OCI-LY3 (cell line): ENCODE measurements at regions not wholly inside any gene's neighbourhood (a gene's known extent, or its start where the extent isn't known, plus 50 kb on each side); places are given as distances from the start of the nearest gene placed in this dataset.

Experiments used
- H2AFZ ChIP-seq: fragments of 200-600, 300-600 bp; shearing (Covaris generic); 2 replicates; pipeline ENCODE4 v1.6.0; 2014; ENCODE audit warnings: antibody characterized with exemption, low read depth, low read length
- H3K27ac ChIP-seq: fragments of 200-600, 300-600 bp; sonication (generic); 2 replicates; pipeline ENCODE4 v1.5.1; 2014; ENCODE audit warnings: mild to moderate bottlenecking, low read length, moderate library complexity, mixed read lengths
- H3K27me3 ChIP-seq: fragments of 200-600, 300-600 bp; sonication (generic); 2 replicates; pipeline ENCODE4 v1.6.1; 2014; ENCODE audit warnings: low read depth, low read length, mixed read lengths
- H3K36me3 ChIP-seq: fragments of 200-600, 300-600 bp; sonication (generic); replicated peaks from 2 replicates; pipeline ENCODE3; 2014; ENCODE audit warnings: low read depth, low read length, mixed read lengths
- H3K4me1 ChIP-seq: fragments of 300-600, 200-600 bp; sonication (generic); 2 replicates; pipeline ENCODE4 v1.6.1; 2014; ENCODE audit warnings: low read length, mixed read lengths
- H3K4me2 ChIP-seq: fragments of 200-600, 300-600 bp; sonication (generic); 2 replicates; pipeline ENCODE4 v1.6.1; 2014; ENCODE audit warnings: low read length, mixed read lengths
- H3K4me3 ChIP-seq: fragments of 300-600, 200-600 bp; sonication (generic); 2 replicates; pipeline ENCODE4 v1.5.1; 2014; ENCODE audit warnings: antibody characterized with exemption, mild to moderate bottlenecking, low read length, moderate library complexity
- H3K79me2 ChIP-seq: fragments of 300-600, 200-600 bp; shearing (Covaris generic); 2 replicates; pipeline ENCODE4 v1.6.1; 2014; ENCODE audit warnings: mild to moderate bottlenecking, low read length, mixed read lengths
- H3K9ac ChIP-seq: fragments of 300-600, 200-600 bp; shearing (Covaris generic); 2 replicates; pipeline ENCODE4 v1.6.0; 2014; ENCODE audit warnings: mild to moderate bottlenecking, low read length, moderate library complexity
- H3K9me3 ChIP-seq: fragments of 200-600, 300-600 bp; shearing (Covaris generic); 2 replicates; pipeline ENCODE4 v1.6.1; 2014; ENCODE audit warnings: low read length, mixed read lengths; ENCODE audit not compliant: insufficient read depth
- H4K20me1 ChIP-seq: fragments of 200-600, 300-600 bp; sonication (generic); 2 replicates; pipeline ENCODE4 v1.6.1; 2016; ENCODE audit warnings: low read length, mixed read lengths; ENCODE audit not compliant: insufficient read depth
- EZH2phosphoT487 ChIP-seq: fragments of 200-600 bp; shearing (Covaris generic); IDR thresholded peaks from 2 replicates; pipeline ENCODE4 v1.6.1; 2018; ENCODE audit warnings: antibody characterized with exemption, mixed run types, low read depth
- TF ChIP-seq, protein P1 (sequence below): fragments of 200-600, 300-600 bp; sonication (generic); IDR thresholded peaks from 2 replicates; pipeline ENCODE4 v1.5.1; 2014; ENCODE audit warnings: antibody characterized with exemption, low read length, low read depth

DNA sequence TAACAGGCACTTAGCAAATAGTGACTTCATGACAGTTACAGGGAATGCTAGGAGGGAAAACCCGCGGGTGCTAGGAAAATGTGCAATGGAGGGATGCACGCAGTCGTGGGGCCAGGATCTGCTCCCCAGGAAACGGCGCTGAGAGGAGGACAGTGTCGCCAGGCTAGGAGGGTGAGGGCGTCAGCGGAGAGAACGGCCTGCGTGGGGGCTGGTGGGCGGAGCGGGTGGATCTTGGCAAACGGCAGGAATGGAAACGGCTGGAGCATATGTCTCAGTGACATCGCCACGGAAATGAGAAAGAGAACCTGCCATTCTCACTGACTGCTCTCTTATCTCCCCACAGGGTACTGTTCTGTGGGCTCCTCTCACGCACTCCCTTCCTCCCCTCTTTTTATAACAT is 478.5 kb upstream of the ID2 start:
- no peak for TF ChIP-seq EZH2phosphoT487
- TF ChIP-seq, protein P1, sequence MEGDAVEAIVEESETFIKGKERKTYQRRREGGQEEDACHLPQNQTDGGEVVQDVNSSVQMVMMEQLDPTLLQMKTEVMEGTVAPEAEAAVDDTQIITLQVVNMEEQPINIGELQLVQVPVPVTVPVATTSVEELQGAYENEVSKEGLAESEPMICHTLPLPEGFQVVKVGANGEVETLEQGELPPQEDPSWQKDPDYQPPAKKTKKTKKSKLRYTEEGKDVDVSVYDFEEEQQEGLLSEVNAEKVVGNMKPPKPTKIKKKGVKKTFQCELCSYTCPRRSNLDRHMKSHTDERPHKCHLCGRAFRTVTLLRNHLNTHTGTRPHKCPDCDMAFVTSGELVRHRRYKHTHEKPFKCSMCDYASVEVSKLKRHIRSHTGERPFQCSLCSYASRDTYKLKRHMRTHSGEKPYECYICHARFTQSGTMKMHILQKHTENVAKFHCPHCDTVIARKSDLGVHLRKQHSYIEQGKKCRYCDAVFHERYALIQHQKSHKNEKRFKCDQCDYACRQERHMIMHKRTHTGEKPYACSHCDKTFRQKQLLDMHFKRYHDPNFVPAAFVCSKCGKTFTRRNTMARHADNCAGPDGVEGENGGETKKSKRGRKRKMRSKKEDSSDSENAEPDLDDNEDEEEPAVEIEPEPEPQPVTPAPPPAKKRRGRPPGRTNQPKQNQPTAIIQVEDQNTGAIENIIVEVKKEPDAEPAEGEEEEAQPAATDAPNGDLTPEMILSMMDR: no peak
- peaks cover 10% of the 10 kb centered on the region; the same call in 1 of the 2 replicates for H3K9me3 ChIP-seq
- no peaks in the 10 kb centered on the region for H4K20me1 ChIP-seq
- H3K4me3 ChIP-seq: no peak overlapping the region
- H3K36me3 ChIP-seq: peaks cover 15% of the 10 kb centered on the region
- H3K27ac ChIP-seq: no peak overlapping the region
- H2AFZ ChIP-seq: no peak overlapping the region
- no peak overlapping the region for H3K4me2 ChIP-seq
- no peaks in the 10 kb centered on the region for H3K79me2 ChIP-seq
- H3K9ac ChIP-seq: no peak overlapping the region
- peaks cover 25% of the 10 kb centered on the region for H3K4me1 ChIP-seq
- H3K27me3 ChIP-seq: peaks cover 15% of the 10 kb centered on the region

DNA sequence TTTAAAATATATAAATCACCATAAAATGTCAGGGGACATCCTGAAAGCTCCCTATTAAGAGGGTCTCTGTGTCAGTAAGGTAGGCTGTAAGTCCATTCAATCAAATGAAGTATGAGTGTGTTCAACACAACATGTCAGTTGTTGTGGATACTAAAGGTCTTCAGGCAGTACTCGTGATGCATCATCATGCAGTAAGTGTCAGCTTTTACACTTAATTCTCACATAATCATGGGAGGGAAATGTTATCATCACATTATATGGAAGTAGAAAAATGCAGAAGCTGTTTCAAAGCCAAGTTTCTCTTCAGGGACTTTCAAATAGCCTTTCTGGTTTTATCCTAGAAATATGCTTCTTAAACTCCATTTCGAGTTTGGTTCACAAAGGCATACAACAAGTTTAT is 477.1 kb upstream of the ID2 start:
- Histone ChIP-seq H3K27ac (no peak overlapping the region), H4K20me1 (no peaks in the 10 kb centered on the region), H3K79me2 (no peaks in the 10 kb centered on the region), H3K4me2 (no peak overlapping the region), H3K4me3 (no peak overlapping the region), H3K9me3 (peaks cover 18% of the 10 kb centered on the region; the same call in 1 of the 2 replicates), H3K4me1 (peaks cover 19% of the 10 kb centered on the region), H3K9ac (no peak overlapping the region), H3K27me3 (peaks cover 15% of the 10 kb centered on the region), H3K36me3 (peaks cover 13% of the 10 kb centered on the region), H2AFZ (no peak overlapping the region)
- TF ChIP-seq EZH2phosphoT487: no peak
- TF ChIP-seq, protein P1: no peak

DNA sequence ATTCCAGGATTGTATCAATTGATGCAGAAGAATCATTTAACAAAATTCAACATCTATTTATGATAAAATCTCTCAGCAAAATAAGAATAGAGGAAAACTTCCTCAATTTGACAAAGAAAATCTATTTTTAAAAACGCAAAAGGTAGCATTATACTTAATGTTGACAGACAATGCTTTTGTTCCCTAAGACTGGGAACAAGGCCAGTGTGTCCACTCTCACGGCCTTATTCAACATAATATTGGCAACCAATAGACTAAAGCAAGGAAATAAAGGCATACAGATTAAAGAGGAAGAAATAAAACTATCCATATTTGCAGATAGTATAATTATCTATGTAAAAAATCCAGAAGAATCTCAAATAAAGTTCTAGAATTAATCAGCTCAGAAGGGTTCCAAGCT is 472.4 kb upstream of the ID2 start:
- Histone ChIP-seq H3K4me1 (no peaks in the 10 kb centered on the region), H3K9ac (no peak overlapping the region), H3K4me2 (no peak overlapping the region), H3K4me3 (no peak overlapping the region), H4K20me1 (no peaks in the 10 kb centered on the region), H3K36me3 (peaks cover 6% of the 10 kb centered on the region), H3K27me3 (no peaks in the 10 kb centered on the region), H2AFZ (no peak overlapping the region), H3K9me3 (peaks cover 26% of the 10 kb centered on the region; the same call in 1 of the 2 replicates), H3K79me2 (no peaks in the 10 kb centered on the region), H3K27ac (no peak overlapping the region)
- TF ChIP-seq, protein P1: no peak
- TF ChIP-seq EZH2phosphoT487: no peak

DNA sequence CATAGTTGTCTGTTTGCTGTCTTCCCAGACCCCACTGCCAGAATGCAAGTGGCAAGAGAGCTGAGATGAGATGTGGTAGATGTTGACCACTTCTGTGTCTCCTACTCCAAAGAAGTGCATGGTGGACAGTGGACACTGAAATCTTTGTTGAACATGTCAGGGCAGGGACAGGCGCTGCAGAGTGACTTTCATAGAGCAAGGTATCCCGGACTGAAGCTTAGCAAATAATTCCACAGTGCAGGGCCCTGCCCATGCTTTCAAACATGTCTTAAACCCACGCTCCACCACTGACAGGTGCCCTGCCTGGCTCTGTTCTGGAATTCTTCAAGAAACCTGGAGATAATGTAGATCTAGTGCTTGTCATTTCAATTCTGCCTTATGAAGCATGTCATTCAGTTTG is 470.5 kb upstream of the ID2 start:
- no peak overlapping the region for H3K27ac ChIP-seq
- H3K4me1 ChIP-seq: peaks cover 4% of the 10 kb centered on the region; the same call in 1 of the 2 replicates
- TF ChIP-seq, protein P1: no peak
- TF ChIP-seq EZH2phosphoT487: no peak
- H3K36me3 ChIP-seq: peaks cover 2% of the 10 kb centered on the region
- no peak overlapping the region for H3K4me3 ChIP-seq
- peaks cover 26% of the 10 kb centered on the region; the same call in 1 of the 2 replicates for H3K9me3 ChIP-seq
- no peak overlapping the region for H3K4me2 ChIP-seq
- no peak overlapping the region for H2AFZ ChIP-seq
- no peaks in the 10 kb centered on the region for H3K79me2 ChIP-seq
- H3K27me3 ChIP-seq: no peaks in the 10 kb centered on the region
- H4K20me1 ChIP-seq: no peaks in the 10 kb centered on the region
- H3K9ac ChIP-seq: no peak overlapping the region
